ENCODE measurements at regions not wholly inside any gene's neighbourhood (a gene's known extent, or its start where the extent isn't known, plus 50 kb on each side); places are given as distances from the start of the nearest gene placed in this dataset.

DNA sequence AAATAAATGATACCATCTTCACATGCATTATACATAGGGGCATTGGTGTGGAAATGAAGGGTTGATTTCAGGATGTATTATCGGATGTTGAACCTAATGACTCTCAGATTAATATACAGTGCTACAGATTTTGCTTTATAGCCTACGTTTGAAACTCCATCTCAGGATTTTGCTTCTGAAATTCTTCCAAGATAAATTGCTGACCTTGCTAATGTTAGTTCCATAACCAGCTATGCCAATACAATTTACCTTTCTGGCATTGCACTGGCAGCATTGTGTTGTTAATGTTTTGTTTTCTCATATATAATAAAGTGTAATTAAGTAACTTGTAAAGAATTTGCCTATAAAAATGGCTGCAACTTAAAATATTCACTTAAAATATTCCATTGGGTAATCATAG is 350.1 kb downstream of the CHRM3 start:
- H3K36me3 ChIP-seq (ENCODE audit: insufficient read depth, low read length, poor library complexity, severe bottlenecking) = no peaks in the 10 kb centered on the region
- H3K4me1 ChIP-seq (ENCODE audit: insufficient read depth, low read length, poor library complexity, severe bottlenecking) = no peaks in the 10 kb centered on the region
- H3K27ac ChIP-seq (ENCODE audit: low read depth, low read length, poor library complexity, severe bottlenecking) = no peak overlapping the region
- POLR2A ChIA-PET (ENCODE audit: low non-redundant PET) = no interaction called here
- intact Hi-C loops (cut with micrococcal nuclease; ENCODE audit: unreplicated experiment) = no loop called here
- CTCF ChIA-PET = no interaction called here
- no TSS peak for BruUV-seq (replicated peaks)
- H3K9me3 ChIP-seq (ENCODE audit: low read depth, low read length, poor library complexity, severe bottlenecking) = no peaks in the 10 kb centered on the region
- no peak for DNase-seq (ENCODE audit: low spot score)
- TF ChIP-seq EZH2 (IDR thresholded peaks at IDR 0.05; ENCODE audit: borderline replicate concordance, low read depth, low read length, poor library complexity, severe bottlenecking) = no peak
- TF ChIP-seq, protein P1, sequence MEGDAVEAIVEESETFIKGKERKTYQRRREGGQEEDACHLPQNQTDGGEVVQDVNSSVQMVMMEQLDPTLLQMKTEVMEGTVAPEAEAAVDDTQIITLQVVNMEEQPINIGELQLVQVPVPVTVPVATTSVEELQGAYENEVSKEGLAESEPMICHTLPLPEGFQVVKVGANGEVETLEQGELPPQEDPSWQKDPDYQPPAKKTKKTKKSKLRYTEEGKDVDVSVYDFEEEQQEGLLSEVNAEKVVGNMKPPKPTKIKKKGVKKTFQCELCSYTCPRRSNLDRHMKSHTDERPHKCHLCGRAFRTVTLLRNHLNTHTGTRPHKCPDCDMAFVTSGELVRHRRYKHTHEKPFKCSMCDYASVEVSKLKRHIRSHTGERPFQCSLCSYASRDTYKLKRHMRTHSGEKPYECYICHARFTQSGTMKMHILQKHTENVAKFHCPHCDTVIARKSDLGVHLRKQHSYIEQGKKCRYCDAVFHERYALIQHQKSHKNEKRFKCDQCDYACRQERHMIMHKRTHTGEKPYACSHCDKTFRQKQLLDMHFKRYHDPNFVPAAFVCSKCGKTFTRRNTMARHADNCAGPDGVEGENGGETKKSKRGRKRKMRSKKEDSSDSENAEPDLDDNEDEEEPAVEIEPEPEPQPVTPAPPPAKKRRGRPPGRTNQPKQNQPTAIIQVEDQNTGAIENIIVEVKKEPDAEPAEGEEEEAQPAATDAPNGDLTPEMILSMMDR (conservative IDR thresholded peaks at IDR 0.05; ENCODE audit: low read depth, low read length) = no peak
- H3K27me3 ChIP-seq (replicated peaks; ENCODE audit: insufficient read depth, low read depth, low read length, poor library complexity) = no peaks in the 10 kb centered on the region
- no peak overlapping the region for H3K4me3 ChIP-seq (ENCODE audit: low read depth, low read length, poor library complexity, severe bottlenecking)

DNA sequence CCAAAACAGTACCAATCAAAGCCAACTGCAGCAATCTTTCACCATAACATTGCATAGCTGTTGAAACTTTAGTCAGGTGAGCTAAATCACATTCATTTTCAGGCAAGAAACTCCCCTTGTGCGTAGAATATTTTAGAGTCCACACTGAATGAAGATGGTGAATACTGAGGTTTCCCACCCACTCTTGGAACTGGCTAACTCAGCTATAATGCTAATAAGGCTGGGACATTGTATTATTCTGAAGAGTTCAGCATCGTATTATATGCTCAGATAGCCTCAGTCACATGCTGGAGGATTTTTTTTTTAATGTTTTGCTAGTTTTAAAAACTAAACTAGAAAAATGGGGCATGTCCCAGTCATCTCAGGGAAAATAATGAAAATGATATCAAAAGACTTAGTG is 352.3 kb upstream of the FMN2 start:
- TF ChIP-seq, protein P1 (conservative IDR thresholded peaks at IDR 0.05; ENCODE audit: low read depth, low read length) = no peak
- no peak for TF ChIP-seq EZH2 (IDR thresholded peaks at IDR 0.05; ENCODE audit: borderline replicate concordance, low read depth, low read length, poor library complexity, severe bottlenecking)
- no peak overlapping the region for H3K27ac ChIP-seq (ENCODE audit: low read depth, low read length, poor library complexity, severe bottlenecking)
- no peak overlapping the region for H3K4me3 ChIP-seq (ENCODE audit: low read depth, low read length, poor library complexity, severe bottlenecking)
- BruUV-seq (replicated peaks) = no TSS peak
- H3K4me1 ChIP-seq (ENCODE audit: insufficient read depth, low read length, poor library complexity, severe bottlenecking) = no peaks in the 10 kb centered on the region
- no peaks in the 10 kb centered on the region for H3K9me3 ChIP-seq (ENCODE audit: low read depth, low read length, poor library complexity, severe bottlenecking)
- intact Hi-C loops (cut with micrococcal nuclease; ENCODE audit: unreplicated experiment) = no loop called here
- no peaks in the 10 kb centered on the region for H3K36me3 ChIP-seq (ENCODE audit: insufficient read depth, low read length, poor library complexity, severe bottlenecking)
- ChIA-PET CTCF (no interaction called here), POLR2A (ENCODE audit: low non-redundant PET) (no interaction called here)
- H3K27me3 ChIP-seq (replicated peaks; ENCODE audit: insufficient read depth, low read depth, low read length, poor library complexity) = no peaks in the 10 kb centered on the region
- DNase-seq (ENCODE audit: low spot score) = no peak

DNA sequence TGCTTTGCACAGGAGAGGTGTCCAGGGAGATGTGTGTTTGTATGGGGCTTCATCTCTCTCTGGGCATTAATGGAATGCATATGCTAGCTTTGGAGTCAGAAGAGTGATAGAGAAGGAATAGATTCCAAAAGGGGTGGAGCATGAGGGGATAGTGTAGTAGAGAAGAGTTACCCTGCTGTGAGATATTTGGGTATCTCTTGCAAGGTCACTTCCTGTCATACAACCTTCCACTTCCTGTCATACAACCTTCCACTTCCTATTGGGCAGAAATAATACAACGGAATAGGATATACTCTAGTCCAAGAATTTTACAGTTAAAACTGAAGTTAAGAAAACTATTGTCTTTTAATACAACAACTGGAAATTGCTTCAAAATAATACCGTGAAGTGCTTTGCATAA is 351.8 kb upstream of the FMN2 start:
- no peaks in the 10 kb centered on the region for H3K36me3 ChIP-seq (ENCODE audit: insufficient read depth, low read length, poor library complexity, severe bottlenecking)
- no peak overlapping the region for H3K4me3 ChIP-seq (ENCODE audit: low read depth, low read length, poor library complexity, severe bottlenecking)
- intact Hi-C loops (cut with micrococcal nuclease; ENCODE audit: unreplicated experiment) = no loop called here
- no peak overlapping the region for H3K27ac ChIP-seq (ENCODE audit: low read depth, low read length, poor library complexity, severe bottlenecking)
- no TSS peak for BruUV-seq (replicated peaks)
- no peaks in the 10 kb centered on the region for H3K9me3 ChIP-seq (ENCODE audit: low read depth, low read length, poor library complexity, severe bottlenecking)
- H3K27me3 ChIP-seq (replicated peaks; ENCODE audit: insufficient read depth, low read depth, low read length, poor library complexity) = no peaks in the 10 kb centered on the region
- POLR2A ChIA-PET (ENCODE audit: low non-redundant PET) = no interaction called here
- peak; percentile 3 for DNase-seq (ENCODE audit: low spot score)
- CTCF ChIA-PET = no interaction called here
- no peaks in the 10 kb centered on the region for H3K4me1 ChIP-seq (ENCODE audit: insufficient read depth, low read length, poor library complexity, severe bottlenecking)
- no peak for TF ChIP-seq EZH2 (IDR thresholded peaks at IDR 0.05; ENCODE audit: borderline replicate concordance, low read depth, low read length, poor library complexity, severe bottlenecking)
- TF ChIP-seq, protein P1 (conservative IDR thresholded peaks at IDR 0.05; ENCODE audit: low read depth, low read length) = no peak
